ENCODE measurements at regions not wholly inside any gene's neighbourhood (a gene's known extent, or its start where the extent isn't known, plus 50 kb on each side); places are given as distances from the start of the nearest gene placed in this dataset.

DNA sequence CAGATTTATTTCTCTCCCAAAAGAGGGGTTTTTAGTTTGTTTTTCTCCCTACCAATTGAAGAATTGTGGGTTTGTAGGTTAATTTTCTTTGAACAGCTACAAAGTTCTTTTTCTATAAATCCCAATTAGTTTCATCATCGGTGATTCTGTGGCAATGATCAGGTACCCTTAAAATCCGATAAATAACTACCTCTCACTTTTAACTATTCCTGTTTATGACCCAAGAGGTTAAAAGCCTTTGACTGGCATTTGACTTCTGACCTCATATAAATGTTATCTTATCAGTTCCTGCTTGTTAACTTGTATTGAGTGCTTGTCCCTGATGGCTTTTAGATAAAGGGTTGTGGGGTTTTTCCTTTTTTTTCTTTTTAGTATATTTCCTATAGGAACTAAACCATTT, 124.4 kb upstream of the TMEM161B start:
- H4K5ac ChIP-seq (ENCODE audit: low read depth, low read length): no peak overlapping the region
- H3K27me3 ChIP-seq (ENCODE audit: control insufficient read depth, insufficient read depth, low read length): no peaks in the 10 kb centered on the region
- BruUV-seq (replicated peaks): no TSS peak
- intact Hi-C loops (cut with micrococcal nuclease): loop anchor here (10.0 kb wide), 1 partner anchor 188 kb away; no protein-coding TSS in a partner anchor
- no peak overlapping the region for H2AK9ac ChIP-seq (replicated peaks; ENCODE audit: low read depth, low read length, poor library complexity)
- no peak for TF ChIP-seq BHLHE40 (IDR thresholded peaks at IDR 0.05; ENCODE audit: low read depth, low read length)
- TF ChIP-seq, protein P1, sequence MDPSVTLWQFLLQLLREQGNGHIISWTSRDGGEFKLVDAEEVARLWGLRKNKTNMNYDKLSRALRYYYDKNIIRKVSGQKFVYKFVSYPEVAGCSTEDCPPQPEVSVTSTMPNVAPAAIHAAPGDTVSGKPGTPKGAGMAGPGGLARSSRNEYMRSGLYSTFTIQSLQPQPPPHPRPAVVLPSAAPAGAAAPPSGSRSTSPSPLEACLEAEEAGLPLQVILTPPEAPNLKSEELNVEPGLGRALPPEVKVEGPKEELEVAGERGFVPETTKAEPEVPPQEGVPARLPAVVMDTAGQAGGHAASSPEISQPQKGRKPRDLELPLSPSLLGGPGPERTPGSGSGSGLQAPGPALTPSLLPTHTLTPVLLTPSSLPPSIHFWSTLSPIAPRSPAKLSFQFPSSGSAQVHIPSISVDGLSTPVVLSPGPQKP (IDR thresholded peaks at IDR 0.05; ENCODE audit: borderline replicate concordance, low read depth, low read length): no peak
- no peak for TF ChIP-seq POLR2A (IDR thresholded peaks at IDR 0.05; ENCODE audit: low read depth, low read length)
- TF ChIP-seq, protein P2, sequence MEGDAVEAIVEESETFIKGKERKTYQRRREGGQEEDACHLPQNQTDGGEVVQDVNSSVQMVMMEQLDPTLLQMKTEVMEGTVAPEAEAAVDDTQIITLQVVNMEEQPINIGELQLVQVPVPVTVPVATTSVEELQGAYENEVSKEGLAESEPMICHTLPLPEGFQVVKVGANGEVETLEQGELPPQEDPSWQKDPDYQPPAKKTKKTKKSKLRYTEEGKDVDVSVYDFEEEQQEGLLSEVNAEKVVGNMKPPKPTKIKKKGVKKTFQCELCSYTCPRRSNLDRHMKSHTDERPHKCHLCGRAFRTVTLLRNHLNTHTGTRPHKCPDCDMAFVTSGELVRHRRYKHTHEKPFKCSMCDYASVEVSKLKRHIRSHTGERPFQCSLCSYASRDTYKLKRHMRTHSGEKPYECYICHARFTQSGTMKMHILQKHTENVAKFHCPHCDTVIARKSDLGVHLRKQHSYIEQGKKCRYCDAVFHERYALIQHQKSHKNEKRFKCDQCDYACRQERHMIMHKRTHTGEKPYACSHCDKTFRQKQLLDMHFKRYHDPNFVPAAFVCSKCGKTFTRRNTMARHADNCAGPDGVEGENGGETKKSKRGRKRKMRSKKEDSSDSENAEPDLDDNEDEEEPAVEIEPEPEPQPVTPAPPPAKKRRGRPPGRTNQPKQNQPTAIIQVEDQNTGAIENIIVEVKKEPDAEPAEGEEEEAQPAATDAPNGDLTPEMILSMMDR (conservative IDR thresholded peaks at IDR 0.05; ENCODE audit: low read depth, low read length): no peak
- TF ChIP-seq FOS (IDR thresholded peaks at IDR 0.05; ENCODE audit: low read depth, low read length): no peak
- TF ChIP-seq MAFK (IDR thresholded peaks at IDR 0.05; ENCODE audit: low read depth, low read length): no peak
- no peak for TF ChIP-seq CHD1 (IDR thresholded peaks at IDR 0.05; ENCODE audit: low read depth, low read length)
- TF ChIP-seq RFX5 (IDR thresholded peaks at IDR 0.05; ENCODE audit: low read depth, low read length): no peak
- no peak for TF ChIP-seq MXI1 (IDR thresholded peaks at IDR 0.05; ENCODE audit: borderline replicate concordance, low read depth, low read length)
- TF ChIP-seq CEBPB (IDR thresholded peaks at IDR 0.05; ENCODE audit: low read depth, low read length): no peak
- H2BK5ac ChIP-seq (ENCODE audit: low read depth, low read length, poor library complexity, severe bottlenecking): no peak overlapping the region
- POLR2A ChIA-PET (ENCODE audit: unreplicated experiment): no interaction called here
- WGBS, 2 experiments (ENCODE audit: extremely low coverage in 2 of 2, insufficient read length in 1 of 2): no CpG with 5 or more reads among the region's 2 CpGs
- no peak overlapping the region for H2AK5ac ChIP-seq (ENCODE audit: low read depth, low read length)
- H3K9me3 ChIP-seq (ENCODE audit: control insufficient read depth, insufficient read depth, low read length): no peaks in the 10 kb centered on the region
- no peaks in the 10 kb centered on the region for H3K36me3 ChIP-seq (ENCODE audit: control insufficient read depth, insufficient read depth, low read length)
- no peak overlapping the region for H2AFZ ChIP-seq (replicated peaks; ENCODE audit: low read length, poor library complexity)
- no peak overlapping the region for H3K4ac ChIP-seq (ENCODE audit: low read depth, low read length)
- H3K9ac ChIP-seq (ENCODE audit: low read depth, low read length): no peak overlapping the region
- H2BK120ac ChIP-seq (ENCODE audit: low read depth, low read length): no peak overlapping the region
- no peak overlapping the region for H3K27ac ChIP-seq (ENCODE audit: insufficient read depth, low read length)
- no peaks in the 10 kb centered on the region for H3K9me1 ChIP-seq (ENCODE audit: insufficient read depth, low read length)
- no peak overlapping the region for H3K4me2 ChIP-seq (ENCODE audit: low read depth, low read length)
- H3K56ac ChIP-seq (ENCODE audit: extremely low read depth, insufficient read depth, low read length): no peak overlapping the region
- in situ Hi-C loops (cut with MboI; ENCODE audit: low sequenced_read_pairs): no loop called here
- H3K23ac ChIP-seq (ENCODE audit: low read depth, low read length): no peak overlapping the region
- H3K79me1 ChIP-seq (ENCODE audit: low read depth in 1 of 2, low read length in 2 of 2): no peaks in the 10 kb centered on the region
- H3K4me3 ChIP-seq (ENCODE audit: insufficient read depth, low read depth, low read length): no peak overlapping the region
- CTCF ChIA-PET: interaction anchor here (0.8 kb wide), 1 partner anchor 9 kb away, joined by 3 read pairs; no protein-coding TSS in a partner anchor
- H3K4me1 ChIP-seq (ENCODE audit: control insufficient read depth, insufficient read depth, low read length): no peaks in the 10 kb centered on the region
- no peak overlapping the region for H4K8ac ChIP-seq (ENCODE audit: low read depth in 2 of 2, low read length in 2 of 2)
- no peak overlapping the region for H4K91ac ChIP-seq (ENCODE audit: insufficient read depth, low read depth, low read length)
- H2BK15ac ChIP-seq (ENCODE audit: low read depth, low read length): no peak overlapping the region
- no peak overlapping the region for H2BK20ac ChIP-seq (ENCODE audit: low read depth, low read length)
- H3K14ac ChIP-seq (replicated peaks; ENCODE audit: low read depth, low read length): no peak overlapping the region
- DNase-seq (no peak), ATAC-seq (ENCODE audit: low read depth) (no peak)
- no peaks in the 10 kb centered on the region for H4K20me1 ChIP-seq (ENCODE audit: insufficient read depth, low read length)
- dilution Hi-C loops (cut with HindIII; ENCODE audit: low sequenced_read_pairs, unreplicated experiment): no loop called here
- H3K18ac ChIP-seq (ENCODE audit: low read depth, low read length): no peak overlapping the region

Data from IMR-90 (cell line).